ENCODE measurements at regions not wholly inside any gene's neighbourhood (a gene's known extent, or its start where the extent isn't known, plus 50 kb on each side); places are given as distances from the start of the nearest gene placed in this dataset.
A peak's percentile ranks its signal among the peaks of the same experiment; 100 is the strongest.

GRCh38 chr3:154590675-154591384 lies 160.8 kb upstream of the GPR149 start:
- Histone ChIP-seq H3K9me3 (ENCODE audit: insufficient read depth, low read depth, low read length) (no peaks in the 10 kb centered on the region), H3K36me3 (ENCODE audit: control insufficient read depth in 1 of 2, insufficient read depth in 2 of 2, low read length in 2 of 2) (no peaks in the 10 kb centered on the region), H4K8ac (ENCODE audit: low read depth, low read length) (no peak overlapping the region), H3K79me2 (ENCODE audit: control insufficient read depth, insufficient read depth, low read length, poor library complexity) (no peaks in the 10 kb centered on the region), H4K91ac (ENCODE audit: low read depth, low read length) (no peak overlapping the region), H2AK5ac (ENCODE audit: low read length) (no peak overlapping the region), H3K18ac (ENCODE audit: low read length) (no peak overlapping the region), H3K4me1 (ENCODE audit: control insufficient read depth in 1 of 2, insufficient read depth in 2 of 2, low read length in 2 of 2) (no peaks in the 10 kb centered on the region), H3K27ac (ENCODE audit: low read depth, low read length) (no peak overlapping the region), H3K27me3 (ENCODE audit: insufficient read depth, low read length) (no peaks in the 10 kb centered on the region), H2AFZ (ENCODE audit: insufficient read depth, low read length, poor library complexity) (no peak overlapping the region), H3K23ac (ENCODE audit: low read length) (no peak overlapping the region), H3K79me1 (ENCODE audit: low read length) (no peaks in the 10 kb centered on the region), H4K12ac (ENCODE audit: low read depth, low read length) (no peak overlapping the region), H2BK12ac (ENCODE audit: low read length) (no peak overlapping the region), H3K4ac (ENCODE audit: low read depth, low read length) (no peak overlapping the region), H3K4me2 (ENCODE audit: low read length) (no peak overlapping the region), H3K9ac (ENCODE audit: low read length) (no peak overlapping the region), H2BK120ac (ENCODE audit: insufficient read depth, low read length, poor library complexity) (no peak overlapping the region), H3K4me3 (ENCODE audit: low read depth, low read length) (no peak overlapping the region), H3K14ac (ENCODE audit: low read length) (no peak overlapping the region), H2BK5ac (ENCODE audit: low read depth, low read length, poor library complexity) (no peak overlapping the region)
- no CpG with 5 or more reads among the region's 3 CpGs for WGBS (ENCODE audit: extremely low coverage, insufficient coverage, insufficient read length)
- DNase-seq: no peak

GRCh38 chr3:154588831-154589230 lies 158.8 kb upstream of the GPR149 start:
- no peak overlapping the region for H3K4me2 ChIP-seq (ENCODE audit: low read length)
- no peak overlapping the region for H4K8ac ChIP-seq (ENCODE audit: low read depth, low read length)
- no peak overlapping the region for H3K23ac ChIP-seq (ENCODE audit: low read length)
- DNase-seq: no peak
- no peak overlapping the region for H3K4ac ChIP-seq (ENCODE audit: low read depth, low read length)
- no peak overlapping the region for H2BK12ac ChIP-seq (ENCODE audit: low read length)
- H3K79me2 ChIP-seq (ENCODE audit: control insufficient read depth, insufficient read depth, low read length, poor library complexity): no peaks in the 10 kb centered on the region
- H3K27me3 ChIP-seq (ENCODE audit: insufficient read depth, low read length): no peaks in the 10 kb centered on the region
- no peaks in the 10 kb centered on the region for H3K36me3 ChIP-seq (ENCODE audit: control insufficient read depth in 1 of 2, insufficient read depth in 2 of 2, low read length in 2 of 2)
- no peak overlapping the region for H4K91ac ChIP-seq (ENCODE audit: low read depth, low read length)
- H3K27ac ChIP-seq (ENCODE audit: low read depth, low read length): no peak overlapping the region
- H3K79me1 ChIP-seq (ENCODE audit: low read length): no peaks in the 10 kb centered on the region
- H3K14ac ChIP-seq (ENCODE audit: low read length): no peak overlapping the region
- no peaks in the 10 kb centered on the region for H3K9me3 ChIP-seq (ENCODE audit: insufficient read depth, low read depth, low read length)
- H3K9ac ChIP-seq (ENCODE audit: low read length): no peak overlapping the region
- no CpG with 5 or more reads among the region's 3 CpGs for WGBS (ENCODE audit: extremely low coverage, insufficient coverage, insufficient read length)
- H2AK5ac ChIP-seq (ENCODE audit: low read length): no peak overlapping the region
- H3K4me1 ChIP-seq (ENCODE audit: control insufficient read depth in 1 of 2, insufficient read depth in 2 of 2, low read length in 2 of 2): no peaks in the 10 kb centered on the region
- no peak overlapping the region for H2BK120ac ChIP-seq (ENCODE audit: insufficient read depth, low read length, poor library complexity)
- H2AFZ ChIP-seq (ENCODE audit: insufficient read depth, low read length, poor library complexity): no peak overlapping the region
- no peak overlapping the region for H3K18ac ChIP-seq (ENCODE audit: low read length)
- no peak overlapping the region for H4K12ac ChIP-seq (ENCODE audit: low read depth, low read length)
- no peak overlapping the region for H3K4me3 ChIP-seq (ENCODE audit: low read depth, low read length)
- no peak overlapping the region for H2BK5ac ChIP-seq (ENCODE audit: low read depth, low read length, poor library complexity)

GRCh38 chr3:154584974-154585373 lies 155.0 kb upstream of the GPR149 start:
- Histone ChIP-seq H2BK120ac (ENCODE audit: insufficient read depth, low read length, poor library complexity) (no peak overlapping the region), H3K14ac (ENCODE audit: low read length) (no peak overlapping the region), H3K23ac (ENCODE audit: low read length) (no peak overlapping the region), H3K4me2 (ENCODE audit: low read length) (no peak overlapping the region), H4K8ac (ENCODE audit: low read depth, low read length) (no peak overlapping the region), H3K9ac (ENCODE audit: low read length) (no peak overlapping the region), H2AK5ac (ENCODE audit: low read length) (no peak overlapping the region), H3K79me1 (ENCODE audit: low read length) (no peaks in the 10 kb centered on the region), H2BK5ac (ENCODE audit: low read depth, low read length, poor library complexity) (no peak overlapping the region), H3K4me3 (ENCODE audit: low read depth, low read length) (no peak overlapping the region), H3K27ac (ENCODE audit: low read depth, low read length) (no peak overlapping the region), H3K9me3 (ENCODE audit: insufficient read depth, low read depth, low read length) (no peaks in the 10 kb centered on the region), H4K12ac (ENCODE audit: low read depth, low read length) (no peak overlapping the region), H3K36me3 (ENCODE audit: control insufficient read depth in 1 of 2, insufficient read depth in 2 of 2, low read length in 2 of 2) (no peaks in the 10 kb centered on the region), H3K27me3 (ENCODE audit: insufficient read depth, low read length) (no peaks in the 10 kb centered on the region), H3K4ac (ENCODE audit: low read depth, low read length) (no peak overlapping the region), H3K79me2 (ENCODE audit: control insufficient read depth, insufficient read depth, low read length, poor library complexity) (no peaks in the 10 kb centered on the region), H2BK12ac (ENCODE audit: low read length) (no peak overlapping the region), H3K4me1 (ENCODE audit: control insufficient read depth in 1 of 2, insufficient read depth in 2 of 2, low read length in 2 of 2) (no peaks in the 10 kb centered on the region), H2AFZ (ENCODE audit: insufficient read depth, low read length, poor library complexity) (no peak overlapping the region), H3K18ac (ENCODE audit: low read length) (no peak overlapping the region), H4K91ac (ENCODE audit: low read depth, low read length) (no peak overlapping the region)
- DNase-seq: peak in 1 of 2 donors; percentile 21

GRCh38 chr3:154584041-154584440 lies 154.1 kb upstream of the GPR149 start:
- H2AFZ ChIP-seq (ENCODE audit: insufficient read depth, low read length, poor library complexity): no peak overlapping the region
- H3K79me1 ChIP-seq (ENCODE audit: low read length): no peaks in the 10 kb centered on the region

More at GRCh38 chr3:154584041-154584440, 154.1 kb upstream of the GPR149 start:
- Histone ChIP-seq H2BK12ac (ENCODE audit: low read length) (no peak overlapping the region), H3K4ac (ENCODE audit: low read depth, low read length) (no peak overlapping the region), H3K27ac (ENCODE audit: low read depth, low read length) (no peak overlapping the region), H3K4me1 (ENCODE audit: control insufficient read depth in 1 of 2, insufficient read depth in 2 of 2, low read length in 2 of 2) (no peaks in the 10 kb centered on the region), H2BK120ac (ENCODE audit: insufficient read depth, low read length, poor library complexity) (no peak overlapping the region), H3K79me2 (ENCODE audit: control insufficient read depth, insufficient read depth, low read length, poor library complexity) (no peaks in the 10 kb centered on the region), H3K18ac (ENCODE audit: low read length) (no peak overlapping the region), H3K4me3 (ENCODE audit: low read depth, low read length) (no peak overlapping the region), H4K12ac (ENCODE audit: low read depth, low read length) (no peak overlapping the region), H4K91ac (ENCODE audit: low read depth, low read length) (no peak overlapping the region), H3K27me3 (ENCODE audit: insufficient read depth, low read length) (no peaks in the 10 kb centered on the region), H3K4me2 (ENCODE audit: low read length) (no peak overlapping the region), H3K14ac (ENCODE audit: low read length) (no peak overlapping the region), H2AK5ac (ENCODE audit: low read length) (no peak overlapping the region), H2BK5ac (ENCODE audit: low read depth, low read length, poor library complexity) (no peak overlapping the region), H3K23ac (ENCODE audit: low read length) (no peak overlapping the region), H3K9ac (ENCODE audit: low read length) (no peak overlapping the region), H4K8ac (ENCODE audit: low read depth, low read length) (no peak overlapping the region), H3K36me3 (ENCODE audit: control insufficient read depth in 1 of 2, insufficient read depth in 2 of 2, low read length in 2 of 2) (no peaks in the 10 kb centered on the region), H3K9me3 (ENCODE audit: insufficient read depth, low read depth, low read length) (no peaks in the 10 kb centered on the region)
- peak in 1 of 2 donors; percentile 6 for DNase-seq
- no CpG with 5 or more reads among the region's 4 CpGs for WGBS (ENCODE audit: extremely low coverage, insufficient coverage, insufficient read length)
